ENCODE measurements at regions not wholly inside any gene's neighbourhood (a gene's known extent, or its start where the extent isn't known, plus 50 kb on each side); places are given as distances from the start of the nearest gene placed in this dataset.
A peak's percentile ranks its signal among the peaks of the same experiment; 100 is the strongest.

- H3K4me3 ChIP-seq (ENCODE audit: control insufficient read depth in 1 of 7, extremely low read depth in 1 of 7, insufficient read depth in 4 of 7, low read depth in 2 of 7, low read length in 6 of 7): no peak overlapping the region
- CTCF ChIA-PET: interaction anchor here (0.7 to 1.3 kb wide), 3 partner anchors 15 to 22 kb away, joined by 3 read pairs; no protein-coding TSS in a partner anchor
- H3K4me1 ChIP-seq (ENCODE audit: control extremely low read depth in 1 of 4, control insufficient read depth in 4 of 4, insufficient read depth in 4 of 4, low read length in 3 of 4): peaks cover 14 to 66% (median 36%) of the 10 kb centered on the region in 4 experiments
- 97% methylated on average over 6 of the region's 8 CpGs for WGBS (ENCODE audit: insufficient coverage)
- no peak overlapping the region for H3K27ac ChIP-seq (ENCODE audit: insufficient read depth in 1 of 2, low read depth in 1 of 2, low read length in 2 of 2, poor library complexity in 1 of 2, severe bottlenecking in 2 of 2)
- H3K9me3 ChIP-seq (ENCODE audit: control extremely low read depth in 1 of 5, control insufficient read depth in 4 of 5, insufficient read depth in 2 of 5, low read depth in 1 of 5, low read length in 4 of 5): no peaks in the 10 kb centered on the region
- no peaks in the 10 kb centered on the region for H3K36me3 ChIP-seq (ENCODE audit: control insufficient read depth in 4 of 4, insufficient read depth in 4 of 4, low read length in 3 of 4)
- POLR2A ChIA-PET: no interaction called here
- DNase-seq: no peak
- H3K27me3 ChIP-seq (replicated peaks in 2 of 5; ENCODE audit: control insufficient read depth in 4 of 5, insufficient read depth in 5 of 5, low read length in 4 of 5): peaks cover 0 to 3% (median 0%) of the 10 kb centered on the region in 5 experiments
These were observed 338.5 kb downstream of the CD83 start for GRCh38 chr6:14455876-14456648.

GRCh38 chr6:14456941-14457340 lies 339.4 kb downstream of the CD83 start:
- H3K4me1 ChIP-seq (ENCODE audit: control extremely low read depth in 1 of 4, control insufficient read depth in 4 of 4, insufficient read depth in 4 of 4, low read length in 3 of 4): peaks cover 10 to 57% (median 28%) of the 10 kb centered on the region in 4 experiments
- CTCF ChIA-PET: no interaction called here

GRCh38 chr6:14458669-14459266 lies 341.2 kb downstream of the CD83 start:
- CTCF ChIA-PET: no interaction called here
- Histone ChIP-seq H3K4me1 (ENCODE audit: control extremely low read depth in 1 of 4, control insufficient read depth in 4 of 4, insufficient read depth in 4 of 4, low read length in 3 of 4) (peaks cover 9 to 39% (median 14%) of the 10 kb centered on the region in 4 experiments), H3K27ac (ENCODE audit: insufficient read depth in 1 of 2, low read depth in 1 of 2, low read length in 2 of 2, poor library complexity in 1 of 2, severe bottlenecking in 2 of 2) (no peak overlapping the region), H3K4me3 (ENCODE audit: control insufficient read depth in 1 of 7, extremely low read depth in 1 of 7, insufficient read depth in 4 of 7, low read depth in 2 of 7, low read length in 6 of 7) (no peak overlapping the region), H3K36me3 (ENCODE audit: control insufficient read depth in 4 of 4, insufficient read depth in 4 of 4, low read length in 3 of 4) (no peaks in the 10 kb centered on the region), H3K9me3 (ENCODE audit: control extremely low read depth in 1 of 5, control insufficient read depth in 4 of 5, insufficient read depth in 2 of 5, low read depth in 1 of 5, low read length in 4 of 5) (peaks cover 0 to 4% (median 2%) of the 10 kb centered on the region in 5 experiments), H3K27me3 (replicated peaks in 2 of 5; ENCODE audit: control insufficient read depth in 4 of 5, insufficient read depth in 5 of 5, low read length in 4 of 5) (no peaks in the 10 kb centered on the region)
- DNase-seq: peak in 2 of 3 donors; percentile 42 to 60
- WGBS (ENCODE audit: insufficient coverage): 71% methylated on average over 3 of the region's 5 CpGs
- POLR2A ChIA-PET: no interaction called here

More at GRCh38 chr6:14456941-14457340, 339.4 kb downstream of the CD83 start:
- POLR2A ChIA-PET: no interaction called here
- H3K27me3 ChIP-seq (replicated peaks in 2 of 5; ENCODE audit: control insufficient read depth in 4 of 5, insufficient read depth in 5 of 5, low read length in 4 of 5): no peaks in the 10 kb centered on the region
- H3K36me3 ChIP-seq (ENCODE audit: control insufficient read depth in 4 of 4, insufficient read depth in 4 of 4, low read length in 3 of 4): no peaks in the 10 kb centered on the region
- no CpG with 5 or more reads among the region's 1 CpG for WGBS (ENCODE audit: insufficient coverage)
- peaks cover 0 to 4% (median 0%) of the 10 kb centered on the region in 5 experiments for H3K9me3 ChIP-seq (ENCODE audit: control extremely low read depth in 1 of 5, control insufficient read depth in 4 of 5, insufficient read depth in 2 of 5, low read depth in 1 of 5, low read length in 4 of 5)
- no peak for DNase-seq
- no peak overlapping the region for H3K4me3 ChIP-seq (ENCODE audit: control insufficient read depth in 1 of 7, extremely low read depth in 1 of 7, insufficient read depth in 4 of 7, low read depth in 2 of 7, low read length in 6 of 7)
- no peak overlapping the region for H3K27ac ChIP-seq (ENCODE audit: insufficient read depth in 1 of 2, low read depth in 1 of 2, low read length in 2 of 2, poor library complexity in 1 of 2, severe bottlenecking in 2 of 2)

GRCh38 chr6:14459315-14459714 lies 341.7 kb downstream of the CD83 start:
- CTCF ChIA-PET: no interaction called here
- Histone ChIP-seq H3K36me3 (ENCODE audit: control insufficient read depth in 4 of 4, insufficient read depth in 4 of 4, low read length in 3 of 4) (no peaks in the 10 kb centered on the region), H3K27ac (ENCODE audit: insufficient read depth in 1 of 2, low read depth in 1 of 2, low read length in 2 of 2, poor library complexity in 1 of 2, severe bottlenecking in 2 of 2) (no peak overlapping the region), H3K27me3 (replicated peaks in 2 of 5; ENCODE audit: control insufficient read depth in 4 of 5, insufficient read depth in 5 of 5, low read length in 4 of 5) (no peaks in the 10 kb centered on the region), H3K9me3 (ENCODE audit: control extremely low read depth in 1 of 5, control insufficient read depth in 4 of 5, insufficient read depth in 2 of 5, low read depth in 1 of 5, low read length in 4 of 5) (peaks cover 0 to 4% (median 2%) of the 10 kb centered on the region in 5 experiments), H3K4me1 (ENCODE audit: control extremely low read depth in 1 of 4, control insufficient read depth in 4 of 4, insufficient read depth in 4 of 4, low read length in 3 of 4) (peaks cover 4 to 34% (median 9%) of the 10 kb centered on the region in 4 experiments), H3K4me3 (ENCODE audit: control insufficient read depth in 1 of 7, extremely low read depth in 1 of 7, insufficient read depth in 4 of 7, low read depth in 2 of 7, low read length in 6 of 7) (no peak overlapping the region)
- POLR2A ChIA-PET: no interaction called here
- DNase-seq: no peak

- DNase-seq: no peak
- POLR2A ChIA-PET: no interaction called here
- peaks cover 0 to 11% (median 4%) of the 10 kb centered on the region in 5 experiments for H3K9me3 ChIP-seq (ENCODE audit: control extremely low read depth in 1 of 5, control insufficient read depth in 4 of 5, insufficient read depth in 2 of 5, low read depth in 1 of 5, low read length in 4 of 5)
- CTCF ChIA-PET: no interaction called here
- H3K27ac ChIP-seq (ENCODE audit: insufficient read depth in 1 of 2, low read depth in 1 of 2, low read length in 2 of 2, poor library complexity in 1 of 2, severe bottlenecking in 2 of 2): no peak overlapping the region
- no peaks in the 10 kb centered on the region for H3K36me3 ChIP-seq (ENCODE audit: control insufficient read depth in 4 of 4, insufficient read depth in 4 of 4, low read length in 3 of 4)
- peaks cover 0 to 21% (median 0%) of the 10 kb centered on the region in 4 experiments for H3K4me1 ChIP-seq (ENCODE audit: control extremely low read depth in 1 of 4, control insufficient read depth in 4 of 4, insufficient read depth in 4 of 4, low read length in 3 of 4)
- no peaks in the 10 kb centered on the region for H3K27me3 ChIP-seq (replicated peaks in 2 of 5; ENCODE audit: control insufficient read depth in 4 of 5, insufficient read depth in 5 of 5, low read length in 4 of 5)
- H3K4me3 ChIP-seq (ENCODE audit: control insufficient read depth in 1 of 7, extremely low read depth in 1 of 7, insufficient read depth in 4 of 7, low read depth in 2 of 7, low read length in 6 of 7): no peak overlapping the region
These were observed 343.0 kb downstream of the CD83 start for GRCh38 chr6:14460556-14460955.

GRCh38 chr6:14462135-14462534 lies 344.6 kb downstream of the CD83 start:
- DNase-seq: no peak
- Histone ChIP-seq H3K4me1 (ENCODE audit: control extremely low read depth in 1 of 4, control insufficient read depth in 4 of 4, insufficient read depth in 4 of 4, low read length in 3 of 4) (peaks cover 0 to 11% (median 0%) of the 10 kb centered on the region in 4 experiments), H3K27ac (ENCODE audit: insufficient read depth in 1 of 2, low read depth in 1 of 2, low read length in 2 of 2, poor library complexity in 1 of 2, severe bottlenecking in 2 of 2) (no peak overlapping the region), H3K4me3 (ENCODE audit: control insufficient read depth in 1 of 7, extremely low read depth in 1 of 7, insufficient read depth in 4 of 7, low read depth in 2 of 7, low read length in 6 of 7) (no peak overlapping the region), H3K36me3 (ENCODE audit: control insufficient read depth in 4 of 4, insufficient read depth in 4 of 4, low read length in 3 of 4) (no peaks in the 10 kb centered on the region), H3K27me3 (replicated peaks in 2 of 5; ENCODE audit: control insufficient read depth in 4 of 5, insufficient read depth in 5 of 5, low read length in 4 of 5) (no peaks in the 10 kb centered on the region), H3K9me3 (ENCODE audit: control extremely low read depth in 1 of 5, control insufficient read depth in 4 of 5, insufficient read depth in 2 of 5, low read depth in 1 of 5, low read length in 4 of 5) (peaks cover 0 to 12% (median 4%) of the 10 kb centered on the region in 5 experiments)
- WGBS (ENCODE audit: insufficient coverage): 100% methylated on average over 1 of the region's 3 CpGs
- CTCF ChIA-PET: no interaction called here
- POLR2A ChIA-PET: no interaction called here

GRCh38 chr6:14462566-14462965 lies 345.0 kb downstream of the CD83 start:
- POLR2A ChIA-PET: no interaction called here
- no peak overlapping the region for H3K27ac ChIP-seq (ENCODE audit: insufficient read depth in 1 of 2, low read depth in 1 of 2, low read length in 2 of 2, poor library complexity in 1 of 2, severe bottlenecking in 2 of 2)
- peaks cover 0 to 11% (median 0%) of the 10 kb centered on the region in 4 experiments for H3K4me1 ChIP-seq (ENCODE audit: control extremely low read depth in 1 of 4, control insufficient read depth in 4 of 4, insufficient read depth in 4 of 4, low read length in 3 of 4)
- no peak for DNase-seq
- peaks cover 0 to 12% (median 4%) of the 10 kb centered on the region in 5 experiments for H3K9me3 ChIP-seq (ENCODE audit: control extremely low read depth in 1 of 5, control insufficient read depth in 4 of 5, insufficient read depth in 2 of 5, low read depth in 1 of 5, low read length in 4 of 5)
- WGBS (ENCODE audit: insufficient coverage): 100% methylated on average over 1 of the region's 2 CpGs
- H3K27me3 ChIP-seq (replicated peaks in 2 of 5; ENCODE audit: control insufficient read depth in 4 of 5, insufficient read depth in 5 of 5, low read length in 4 of 5): no peaks in the 10 kb centered on the region
- H3K4me3 ChIP-seq (ENCODE audit: control insufficient read depth in 1 of 7, extremely low read depth in 1 of 7, insufficient read depth in 4 of 7, low read depth in 2 of 7, low read length in 6 of 7): no peak overlapping the region
- no peaks in the 10 kb centered on the region for H3K36me3 ChIP-seq (ENCODE audit: control insufficient read depth in 4 of 4, insufficient read depth in 4 of 4, low read length in 3 of 4)
- CTCF ChIA-PET: no interaction called here

All from common myeloid progenitor, CD34-positive (primary cell).